IMR-90 (cell line): ENCODE measurements at regions not wholly inside any gene's neighbourhood (a gene's known extent, or its start where the extent isn't known, plus 50 kb on each side); places are given as distances from the start of the nearest gene placed in this dataset.

Source experiments
- ATAC-seq: fragments of 200-7000 bp; cut with Tn5 transposase; 2 replicates; pipeline ENCODE4 v1.9.1; 2020; ENCODE audit warnings: low read depth, mild to moderate bottlenecking, moderate library complexity
- BruUV-seq: library from RNA; stranded (reverse); fragments of 400-500 nt; replicated peaks from 2 replicates; lab custom pipeline; 2021; lab: Mats Ljungman, UMichigan
- CTCF ChIA-PET: fragments of 300-600 bp; formaldehyde crosslinking; extraction: SDS; loops from one replicate; lab custom pipeline; 2021; ENCODE audit warnings: antibody characterized with exemption; lab: Yijun Ruan, JAX
- POLR2A ChIA-PET: fragments of 300-600 bp; sonication (Branson Sonifier 250); formaldehyde crosslinking; loops from one replicate; lab custom pipeline; 2022; ENCODE audit warnings: antibody characterized with exemption; ENCODE audit not compliant: unreplicated experiment; lab: Charles Lee
- DNase-seq: peaks from one replicate; pipeline ENCODE4 v3.0.0; 2013
- H2AFZ ChIP-seq: replicated peaks from 2 replicates; pipeline ENCODE3; 2013; ENCODE audit warnings: low read length, mild to moderate bottlenecking; ENCODE audit not compliant: poor library complexity
- H2AK5ac ChIP-seq: 2 replicates; pipeline ENCODE4 v1.6.1; 2013; ENCODE audit warnings: low read depth, low read length, inconsistent platforms
- H2AK9ac ChIP-seq: replicated peaks from 2 replicates; pipeline ENCODE3; 2013; ENCODE audit warnings: mild to moderate bottlenecking, low read depth, low read length, moderate library complexity; ENCODE audit not compliant: poor library complexity
- H2BK120ac ChIP-seq: 2 replicates; pipeline ENCODE4 v1.6.1; 2013; ENCODE audit warnings: low read depth, low read length, inconsistent platforms
- H2BK15ac ChIP-seq: 3 replicates; pipeline ENCODE4 v1.6.1; 2013; ENCODE audit warnings: low read depth, low read length, inconsistent platforms
- H2BK20ac ChIP-seq: 2 replicates; pipeline ENCODE4 v1.6.1; 2013; ENCODE audit warnings: low read depth, mild to moderate bottlenecking, inconsistent platforms, low read length, moderate library complexity
- H2BK5ac ChIP-seq: 2 replicates; pipeline ENCODE4 v1.6.1; 2013; ENCODE audit warnings: mild to moderate bottlenecking, low read depth, low read length, inconsistent platforms; ENCODE audit not compliant: poor library complexity, severe bottlenecking
- H3K14ac ChIP-seq: replicated peaks from 2 replicates; pipeline ENCODE4 v1.6.1; 2013; ENCODE audit warnings: low read depth, low read length, inconsistent platforms
- H3K18ac ChIP-seq: 2 replicates; pipeline ENCODE4 v1.6.1; 2013; ENCODE audit warnings: low read depth, low read length, control low read depth
- H3K23ac ChIP-seq: 2 replicates; pipeline ENCODE4 v1.6.1; 2013; ENCODE audit warnings: low read depth, low read length, inconsistent platforms
- H3K27ac ChIP-seq: 2 replicates; pipeline ENCODE4 v1.5.1; 2013; ENCODE audit warnings: mild to moderate bottlenecking, control low read depth, low read length; ENCODE audit not compliant: insufficient read depth
- H3K27me3 ChIP-seq: 2 replicates; pipeline ENCODE4 v1.6.1; 2013; ENCODE audit warnings: low read length; ENCODE audit not compliant: control insufficient read depth, insufficient read depth
- H3K36me3 ChIP-seq: 2 replicates; pipeline ENCODE4 v1.6.1; 2013; ENCODE audit warnings: low read length, mixed read lengths; ENCODE audit not compliant: control insufficient read depth, insufficient read depth
- H3K4ac ChIP-seq: 2 replicates; pipeline ENCODE4 v1.6.1; 2013; ENCODE audit warnings: low read depth, low read length, inconsistent platforms
- H3K4me1 ChIP-seq: 2 replicates; pipeline ENCODE4 v1.6.1; 2013; ENCODE audit warnings: low read length, mixed read lengths; ENCODE audit not compliant: control insufficient read depth, insufficient read depth
- H3K4me2 ChIP-seq: 2 replicates; pipeline ENCODE4 v1.6.1; 2013; ENCODE audit warnings: low read depth, mild to moderate bottlenecking, control low read depth, low read length, moderate library complexity
- H3K4me3 ChIP-seq: 2 replicates; pipeline ENCODE4 v1.5.1; 2013; ENCODE audit warnings: low read depth, mild to moderate bottlenecking, control low read depth, low read length, moderate library complexity; ENCODE audit not compliant: insufficient read depth
- H3K56ac ChIP-seq: 2 replicates; pipeline ENCODE4 v1.6.1; 2013; ENCODE audit warnings: low read length, inconsistent platforms; ENCODE audit not compliant: insufficient read depth; ENCODE audit errors: extremely low read depth
- H3K79me1 ChIP-seq, 2 experiments: 2 replicates each; pipeline ENCODE4 v1.6.1; 2013; ENCODE audit warnings: low read length in 2 of 2, inconsistent platforms in 1 of 2, low read depth in 1 of 2
- H3K9ac ChIP-seq: 2 replicates; pipeline ENCODE4 v1.6.1; 2013; ENCODE audit warnings: low read depth, low read length, control low read depth
- H3K9me1 ChIP-seq: 2 replicates; pipeline ENCODE4 v1.6.1; 2013; ENCODE audit warnings: low read length, inconsistent platforms; ENCODE audit not compliant: insufficient read depth
- H3K9me3 ChIP-seq: 2 replicates; pipeline ENCODE4 v1.6.1; 2013; ENCODE audit warnings: low read length; ENCODE audit not compliant: control insufficient read depth, insufficient read depth
- H4K20me1 ChIP-seq: 2 replicates; pipeline ENCODE4 v1.6.1; 2013; ENCODE audit warnings: low read length, inconsistent platforms; ENCODE audit not compliant: insufficient read depth
- H4K5ac ChIP-seq: 2 replicates; pipeline ENCODE4 v1.6.1; 2013; ENCODE audit warnings: mild to moderate bottlenecking, low read depth, low read length, control low read depth
- H4K8ac ChIP-seq, 2 experiments: 2 replicates each; pipeline ENCODE4 v1.6.1; 2013; ENCODE audit warnings: low read depth in 2 of 2, low read length in 2 of 2, control low read depth in 1 of 2, inconsistent platforms in 1 of 2
- H4K91ac ChIP-seq: 2 replicates; pipeline ENCODE4 v1.6.1; 2013; ENCODE audit warnings: low read depth, low read length, inconsistent platforms; ENCODE audit not compliant: insufficient read depth
- BHLHE40 ChIP-seq: fragments of 150-350 bp; IDR thresholded peaks from 2 replicates; pipeline ENCODE4 v1.6.1; 2016; ENCODE audit warnings: mild to moderate bottlenecking, low read depth, low read length
- CEBPB ChIP-seq: IDR thresholded peaks from 2 replicates; pipeline ENCODE4 v1.6.1; 2012; ENCODE audit warnings: low read depth, low read length, improper control_type of control experiment
- CHD1 ChIP-seq: IDR thresholded peaks from 2 replicates; pipeline ENCODE4 v1.6.1; 2012; ENCODE audit warnings: low read depth, low read length, improper control_type of control experiment
- FOS ChIP-seq: fragments of 150-350 bp; IDR thresholded peaks from 2 replicates; pipeline ENCODE4 v1.6.1; 2016; ENCODE audit warnings: low read depth, low read length
- MAFK ChIP-seq: IDR thresholded peaks from 2 replicates; pipeline ENCODE4 v1.6.1; 2012; ENCODE audit warnings: low read depth, low read length, improper control_type of control experiment
- MAZ ChIP-seq: IDR thresholded peaks from 2 replicates; pipeline ENCODE4 v1.6.1; 2012; ENCODE audit warnings: low read depth, mild to moderate bottlenecking, low read length, improper control_type of control experiment, moderate library complexity, borderline replicate concordance
- MXI1 ChIP-seq: IDR thresholded peaks from 2 replicates; pipeline ENCODE4 v1.6.1; 2012; ENCODE audit warnings: low read depth, mild to moderate bottlenecking, low read length, moderate library complexity, borderline replicate concordance
- NFE2L2 ChIP-seq: fragments of 150-350 bp; IDR thresholded peaks from 2 replicates; pipeline ENCODE4 v1.6.1; 2016; ENCODE audit warnings: low read depth, mild to moderate bottlenecking, low read length
- POLR2A ChIP-seq: IDR thresholded peaks from 2 replicates; pipeline ENCODE4 v1.6.1; 2012; ENCODE audit warnings: mild to moderate bottlenecking, low read depth, low read length
- RAD21 ChIP-seq: IDR thresholded peaks from 2 replicates; pipeline ENCODE4 v1.6.1; 2012; ENCODE audit warnings: low read length, improper control_type of control experiment
- RCOR1 ChIP-seq: IDR thresholded peaks from 2 replicates; pipeline ENCODE4 v1.6.1; 2012; ENCODE audit warnings: mild to moderate bottlenecking, low read length, improper control_type of control experiment; ENCODE audit not compliant: insufficient replicate concordance
- RFX5 ChIP-seq: IDR thresholded peaks from 2 replicates; pipeline ENCODE4 v1.8.0; 2012; ENCODE audit warnings: low read depth, mild to moderate bottlenecking, low read length, moderate library complexity
- SMC3 ChIP-seq: fragments of 150-350 bp; IDR thresholded peaks from 2 replicates; pipeline ENCODE4 v1.6.1; 2016; ENCODE audit warnings: low read depth, mild to moderate bottlenecking, antibody characterized with exemption, low read length, moderate library complexity
- USF2 ChIP-seq: fragments of 150-350 bp; IDR thresholded peaks from 2 replicates; pipeline ENCODE4 v1.6.1; 2017; ENCODE audit warnings: mild to moderate bottlenecking, antibody characterized with exemption, low read length, low read depth
- WGBS, 2 experiments: methylation state at CpG; one replicate each; pipeline versions ENCODE4 v1.1.5 to v1.1.7; 2013; ENCODE audit warnings: missing lambda C conversion rate in 2 of 2; ENCODE audit not compliant: insufficient read length in 1 of 2; ENCODE audit errors: extremely low coverage in 2 of 2; 5-methylcytosine and 5-hydroxymethylcytosine counted together
- dilution Hi-C: fragments of 300-500 bp; cut with HindIII; formaldehyde crosslinking; loops from one replicate; pipeline ENCODE4 v1.14.3; 2018; ENCODE audit warnings: low sequenced_read_pairs; ENCODE audit not compliant: unreplicated experiment
- in situ Hi-C: fragments of 300-500 bp; cut with MboI; formaldehyde crosslinking; loops from 3 replicates; pipeline ENCODE4 v1.14.3; 2019; ENCODE audit warnings: low sequenced_read_pairs, inconsistent platforms, mixed read lengths
- intact Hi-C: fragments of 100-400 bp; cut with micrococcal nuclease; formaldehyde crosslinking; loops from 2 replicates; pipeline ENCODE4 v1.10.0; 2022
- TF ChIP-seq, protein P1 (sequence below): conservative IDR thresholded peaks from 2 replicates; pipeline ENCODE4 v1.5.1; 2012; ENCODE audit warnings: mild to moderate bottlenecking, low read depth, low read length, improper control_type of control experiment

- intact Hi-C loops, result no loop called here
- ChIA-PET CTCF (no interaction called here), POLR2A (no interaction called here)
These were observed 71.1 kb upstream of the NEUROD1 start for GRCh38 chr2:181751266-181752030.

More at GRCh38 chr2:181751266-181752030, 71.1 kb upstream of the NEUROD1 start:
- Histone ChIP-seq H2BK120ac (no peak overlapping the region), H3K4me2 (no peak overlapping the region), H3K4me3 (no peak overlapping the region), H3K14ac (no peak overlapping the region), H2BK15ac (no peak overlapping the region), H2AK9ac (no peak overlapping the region), H2AFZ (no peak overlapping the region), H2BK20ac (no peak overlapping the region), H3K27me3 (no peaks in the 10 kb centered on the region), H3K27ac (no peak overlapping the region), H4K5ac (no peak overlapping the region), H3K9me3 (no peaks in the 10 kb centered on the region), H3K23ac (no peak overlapping the region), H4K91ac (no peak overlapping the region), H2AK5ac (no peak overlapping the region), H3K18ac (no peak overlapping the region), H2BK5ac (no peak overlapping the region), H3K56ac (no peak overlapping the region), H3K9me1 (no peaks in the 10 kb centered on the region), H3K79me1 (no peaks in the 10 kb centered on the region), H3K4ac (no peak overlapping the region), H3K9ac (no peak overlapping the region), H3K4me1 (no peaks in the 10 kb centered on the region), H4K20me1 (no peaks in the 10 kb centered on the region), H4K8ac (no peak overlapping the region), H3K36me3 (no peaks in the 10 kb centered on the region)
- DNase-seq (no peak), ATAC-seq (no peak; the same call in 1 of the 2 replicates)
- TF ChIP-seq USF2 (no peak), RCOR1 (no peak), NFE2L2 (no peak), POLR2A (no peak), CHD1 (no peak), RFX5 (no peak), CEBPB (no peak), MAFK (no peak), BHLHE40 (no peak), MXI1 (no peak), SMC3 (no peak), MAZ (no peak), FOS (no peak), RAD21 (no peak)
- TF ChIP-seq, protein P1, sequence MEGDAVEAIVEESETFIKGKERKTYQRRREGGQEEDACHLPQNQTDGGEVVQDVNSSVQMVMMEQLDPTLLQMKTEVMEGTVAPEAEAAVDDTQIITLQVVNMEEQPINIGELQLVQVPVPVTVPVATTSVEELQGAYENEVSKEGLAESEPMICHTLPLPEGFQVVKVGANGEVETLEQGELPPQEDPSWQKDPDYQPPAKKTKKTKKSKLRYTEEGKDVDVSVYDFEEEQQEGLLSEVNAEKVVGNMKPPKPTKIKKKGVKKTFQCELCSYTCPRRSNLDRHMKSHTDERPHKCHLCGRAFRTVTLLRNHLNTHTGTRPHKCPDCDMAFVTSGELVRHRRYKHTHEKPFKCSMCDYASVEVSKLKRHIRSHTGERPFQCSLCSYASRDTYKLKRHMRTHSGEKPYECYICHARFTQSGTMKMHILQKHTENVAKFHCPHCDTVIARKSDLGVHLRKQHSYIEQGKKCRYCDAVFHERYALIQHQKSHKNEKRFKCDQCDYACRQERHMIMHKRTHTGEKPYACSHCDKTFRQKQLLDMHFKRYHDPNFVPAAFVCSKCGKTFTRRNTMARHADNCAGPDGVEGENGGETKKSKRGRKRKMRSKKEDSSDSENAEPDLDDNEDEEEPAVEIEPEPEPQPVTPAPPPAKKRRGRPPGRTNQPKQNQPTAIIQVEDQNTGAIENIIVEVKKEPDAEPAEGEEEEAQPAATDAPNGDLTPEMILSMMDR, result no peak
- in situ Hi-C loops, result loop anchor here (25.0 kb wide), 1 partner anchor 911 kb away; no protein-coding TSS in a partner anchor
- dilution Hi-C loops, result no loop called here
- no CpG with 5 or more reads among the region's 6 CpGs for WGBS, 2 experiments
- no TSS peak for BruUV-seq
